ENCODE measurements at regions not wholly inside any gene's neighbourhood (a gene's known extent, or its start where the extent isn't known, plus 50 kb on each side); places are given as distances from the start of the nearest gene placed in this dataset.

- no peaks in the 10 kb centered on the region for H3K27me3 ChIP-seq (ENCODE audit: insufficient read depth, low read depth, severe bottlenecking)
- no peaks in the 10 kb centered on the region for H3K9me3 ChIP-seq (ENCODE audit: severe bottlenecking)
- no peaks in the 10 kb centered on the region for H3K36me3 ChIP-seq
- DNase-seq: no peak
- no peak overlapping the region for H3K27ac ChIP-seq
- no peak overlapping the region for H3K4me3 ChIP-seq (ENCODE audit: low read depth, low read length)
- TF ChIP-seq CTCF (IDR thresholded peaks at IDR 0.05; ENCODE audit: low read depth, low read length): no peak
Observed at GRCh38 chr11:122189229-122189628, 73.2 kb upstream of the BLID start.

DNA sequence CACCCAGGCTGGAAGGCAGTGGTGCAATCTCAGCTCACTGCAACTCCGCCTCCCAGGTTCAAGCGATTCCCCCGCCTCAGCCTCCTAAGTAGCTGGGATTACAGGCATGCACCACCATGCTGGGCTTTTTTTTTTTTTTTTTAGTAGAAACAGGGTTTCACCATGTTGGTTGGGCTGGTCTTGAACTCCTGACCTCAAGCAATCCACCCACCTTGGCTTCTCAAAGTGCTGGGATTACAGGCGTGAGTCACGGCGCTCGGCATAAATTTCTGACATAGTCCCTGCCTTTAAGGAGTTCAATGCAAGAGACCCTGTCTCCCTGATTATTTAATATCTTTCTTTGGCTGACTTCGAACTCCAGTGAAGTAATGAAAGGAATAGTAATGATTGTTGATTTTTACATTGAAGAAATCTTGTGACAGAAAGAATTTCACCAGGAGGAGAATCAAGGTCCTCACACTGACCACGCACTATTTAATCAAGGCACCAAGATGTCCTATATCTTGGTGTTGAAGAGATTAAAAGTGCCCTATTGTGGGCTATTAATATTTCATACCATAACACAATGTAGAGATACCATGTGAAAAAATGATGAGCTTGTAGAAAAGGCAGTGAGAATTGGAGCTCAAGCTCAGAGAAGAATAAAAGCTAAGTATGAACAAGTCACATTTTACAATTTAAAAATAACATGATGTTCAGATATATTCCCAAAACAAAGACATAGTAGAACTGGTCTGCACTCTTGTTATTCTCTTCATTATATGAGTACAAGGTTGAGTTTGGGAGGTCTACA lies 71.6 kb upstream of the BLID start:
- no peaks in the 10 kb centered on the region for H3K36me3 ChIP-seq
- H3K27ac ChIP-seq: no peak overlapping the region
- H3K9me3 ChIP-seq (ENCODE audit: severe bottlenecking): no peaks in the 10 kb centered on the region

DNA sequence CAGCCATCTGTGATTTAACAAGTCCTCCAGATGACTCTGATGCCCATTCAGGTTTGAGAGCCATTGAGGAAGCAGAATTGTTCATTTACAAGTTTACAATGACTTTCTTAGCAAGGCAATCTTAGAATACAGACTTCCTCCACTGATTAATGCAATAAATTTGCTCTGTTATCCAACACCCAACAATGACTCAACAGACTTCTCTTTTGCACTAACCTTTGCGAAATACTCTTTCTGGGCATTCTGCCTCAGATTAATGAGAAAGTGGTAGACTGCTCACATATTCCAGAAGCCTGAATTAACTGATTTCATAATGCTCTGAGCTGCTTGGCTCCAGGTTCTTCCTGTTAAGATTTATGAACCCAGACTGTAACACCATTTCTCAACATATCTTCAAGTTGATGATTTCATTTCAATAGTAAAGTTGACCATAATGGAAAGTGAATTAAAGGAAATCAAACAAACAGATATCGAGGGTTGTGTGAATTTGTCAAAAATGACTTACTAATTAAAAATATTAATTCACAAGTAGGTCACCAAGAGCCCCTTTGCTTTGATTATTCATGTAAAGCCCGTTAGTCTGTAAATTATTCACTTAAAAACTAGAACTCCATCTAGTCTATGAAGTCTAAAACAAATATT lies 70.5 kb upstream of the BLID start:
- no peak overlapping the region for H3K27ac ChIP-seq
- DNase-seq: no peak

More for the DNA sequence above, 71.6 kb upstream of the BLID start:
- no peak for DNase-seq
- TF ChIP-seq CTCF (IDR thresholded peaks at IDR 0.05; ENCODE audit: low read depth, low read length): no peak
- H3K4me3 ChIP-seq (ENCODE audit: low read depth, low read length): no peak overlapping the region
- no peaks in the 10 kb centered on the region for H3K27me3 ChIP-seq (ENCODE audit: insufficient read depth, low read depth, severe bottlenecking)

DNA sequence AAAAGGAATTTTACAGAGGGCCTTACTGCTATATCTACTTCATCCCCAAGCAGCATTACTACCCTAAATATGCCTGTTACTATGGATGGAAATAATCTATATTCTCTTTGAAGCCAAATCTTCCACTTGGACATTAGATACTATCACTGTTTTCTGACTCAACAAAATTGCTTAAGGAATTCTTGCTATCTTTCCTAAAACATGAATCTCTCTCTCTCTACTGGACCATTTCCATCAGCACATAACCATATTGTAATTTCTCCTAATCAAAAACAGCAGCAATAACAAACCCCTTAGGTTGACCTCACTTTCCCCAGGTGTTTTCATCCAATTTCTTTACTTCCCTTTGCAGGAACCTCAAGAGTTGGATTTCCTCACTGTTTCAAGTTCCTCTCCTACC lies 67.9 kb upstream of the BLID start:
- no peak for TF ChIP-seq CTCF (IDR thresholded peaks at IDR 0.05; ENCODE audit: low read depth, low read length)
- H3K27ac ChIP-seq: no peak overlapping the region
- H3K27me3 ChIP-seq (ENCODE audit: insufficient read depth, low read depth, severe bottlenecking): no peaks in the 10 kb centered on the region
- H3K9me3 ChIP-seq (ENCODE audit: severe bottlenecking): no peaks in the 10 kb centered on the region
- H3K36me3 ChIP-seq: no peaks in the 10 kb centered on the region
- no peak for DNase-seq
- H3K4me3 ChIP-seq (ENCODE audit: low read depth, low read length): no peak overlapping the region

More for the DNA sequence above, 70.5 kb upstream of the BLID start:
- Histone ChIP-seq H3K36me3 (no peaks in the 10 kb centered on the region), H3K27me3 (ENCODE audit: insufficient read depth, low read depth, severe bottlenecking) (no peaks in the 10 kb centered on the region), H3K4me3 (ENCODE audit: low read depth, low read length) (no peak overlapping the region), H3K9me3 (ENCODE audit: severe bottlenecking) (no peaks in the 10 kb centered on the region)
- TF ChIP-seq CTCF (IDR thresholded peaks at IDR 0.05; ENCODE audit: low read depth, low read length): no peak

DNA sequence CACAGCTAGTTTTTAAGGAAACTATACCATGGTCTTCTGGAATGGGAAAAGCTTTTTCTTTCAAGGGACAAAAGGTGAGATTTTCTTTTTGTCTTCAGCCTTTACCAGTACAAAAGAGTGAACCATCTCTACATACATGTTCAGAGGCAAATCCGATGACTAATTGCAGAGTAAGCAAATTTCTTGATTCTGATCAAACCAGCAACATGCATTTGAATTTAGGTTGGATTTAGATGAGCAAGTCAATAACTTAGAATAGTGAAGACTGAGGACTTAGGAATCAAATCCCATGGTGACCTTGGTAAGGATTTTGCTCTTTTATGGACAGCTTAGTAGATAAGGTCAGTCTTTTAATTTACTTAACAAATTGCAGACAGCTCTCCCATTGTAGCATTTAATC lies 65.9 kb upstream of the BLID start:
- no peak for DNase-seq
- H3K4me3 ChIP-seq (ENCODE audit: low read depth, low read length): no peak overlapping the region
- H3K27me3 ChIP-seq (ENCODE audit: insufficient read depth, low read depth, severe bottlenecking): no peaks in the 10 kb centered on the region
- no peaks in the 10 kb centered on the region for H3K36me3 ChIP-seq
- no peak for TF ChIP-seq CTCF (IDR thresholded peaks at IDR 0.05; ENCODE audit: low read depth, low read length)
- H3K9me3 ChIP-seq (ENCODE audit: severe bottlenecking): no peaks in the 10 kb centered on the region
- no peak overlapping the region for H3K27ac ChIP-seq
